ENCODE measurements at regions not wholly inside any gene's neighbourhood (a gene's known extent, or its start where the extent isn't known, plus 50 kb on each side); places are given as distances from the start of the nearest gene placed in this dataset.

DNA sequence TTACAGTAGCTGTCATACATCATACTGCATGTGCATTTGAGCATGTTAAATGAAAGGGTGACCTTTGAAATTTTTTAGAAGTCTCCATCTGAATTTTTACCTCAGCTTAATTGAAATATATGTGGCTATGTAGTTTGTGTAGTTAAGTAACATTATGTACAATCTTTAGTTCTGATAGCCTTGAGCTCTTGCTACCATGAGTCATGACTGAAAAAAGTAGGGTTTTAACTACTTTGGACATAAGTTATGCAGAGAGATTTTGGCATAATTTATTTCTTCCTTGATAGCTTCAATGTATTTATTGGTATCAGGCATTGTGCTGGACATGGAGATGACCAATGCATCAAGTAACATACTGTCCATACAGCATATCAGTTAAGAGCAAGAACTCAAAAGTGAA, 376.5 kb upstream of the ZNF717 start:
- TF ChIP-seq, protein P1, sequence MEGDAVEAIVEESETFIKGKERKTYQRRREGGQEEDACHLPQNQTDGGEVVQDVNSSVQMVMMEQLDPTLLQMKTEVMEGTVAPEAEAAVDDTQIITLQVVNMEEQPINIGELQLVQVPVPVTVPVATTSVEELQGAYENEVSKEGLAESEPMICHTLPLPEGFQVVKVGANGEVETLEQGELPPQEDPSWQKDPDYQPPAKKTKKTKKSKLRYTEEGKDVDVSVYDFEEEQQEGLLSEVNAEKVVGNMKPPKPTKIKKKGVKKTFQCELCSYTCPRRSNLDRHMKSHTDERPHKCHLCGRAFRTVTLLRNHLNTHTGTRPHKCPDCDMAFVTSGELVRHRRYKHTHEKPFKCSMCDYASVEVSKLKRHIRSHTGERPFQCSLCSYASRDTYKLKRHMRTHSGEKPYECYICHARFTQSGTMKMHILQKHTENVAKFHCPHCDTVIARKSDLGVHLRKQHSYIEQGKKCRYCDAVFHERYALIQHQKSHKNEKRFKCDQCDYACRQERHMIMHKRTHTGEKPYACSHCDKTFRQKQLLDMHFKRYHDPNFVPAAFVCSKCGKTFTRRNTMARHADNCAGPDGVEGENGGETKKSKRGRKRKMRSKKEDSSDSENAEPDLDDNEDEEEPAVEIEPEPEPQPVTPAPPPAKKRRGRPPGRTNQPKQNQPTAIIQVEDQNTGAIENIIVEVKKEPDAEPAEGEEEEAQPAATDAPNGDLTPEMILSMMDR (IDR thresholded peaks at IDR 0.05; ENCODE audit: insufficient read depth, low read length), result no peak
- no peak for DNase-seq (ENCODE audit: low read depth)
- H3K4me3 ChIP-seq (ENCODE audit: low read depth, low read length), result no peak overlapping the region

DNA sequence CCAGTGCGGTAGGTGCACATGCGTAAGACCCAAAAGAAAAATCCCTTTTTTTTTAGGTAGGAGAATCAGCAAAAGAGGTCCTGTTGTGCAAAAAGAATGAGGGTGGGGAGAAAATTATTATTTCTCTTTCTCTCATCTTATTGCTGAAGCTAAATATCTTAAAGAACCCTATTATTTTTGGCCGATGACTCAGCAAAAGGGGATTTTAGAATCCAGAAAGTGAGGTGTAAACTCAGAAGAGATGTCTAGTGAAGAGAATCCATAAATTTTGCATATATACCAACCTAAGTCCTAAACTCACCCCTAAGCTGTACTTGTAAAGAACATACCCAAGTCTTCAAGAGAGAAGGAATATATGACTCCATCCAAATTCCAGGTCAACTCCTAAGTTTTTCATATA, 386.3 kb upstream of the ZNF717 start:
- DNase-seq (ENCODE audit: low read depth), result no peak
- no peak overlapping the region for H3K4me3 ChIP-seq (ENCODE audit: low read depth, low read length)
- TF ChIP-seq, protein P1 (IDR thresholded peaks at IDR 0.05; ENCODE audit: insufficient read depth, low read length), result no peak

DNA sequence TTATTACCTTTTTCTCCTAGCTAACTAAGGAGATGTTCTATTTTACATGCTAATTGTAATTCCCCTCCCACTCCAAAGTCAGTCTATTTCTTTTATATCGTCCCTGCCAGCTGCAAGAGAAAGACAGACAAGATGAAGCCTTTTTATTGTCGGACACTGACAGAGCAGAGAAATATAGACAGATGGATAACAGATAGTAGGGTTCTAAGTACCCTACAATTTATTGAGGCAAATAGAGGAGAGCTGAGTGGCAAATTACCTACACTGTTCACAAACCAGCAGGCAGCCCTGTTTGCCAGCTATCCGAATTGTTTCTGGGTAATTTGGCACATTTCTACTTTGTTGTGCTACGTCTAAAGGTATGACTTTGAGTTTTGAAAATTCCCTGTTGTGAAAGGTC, 392.3 kb upstream of the ZNF717 start:
- no peak for DNase-seq (ENCODE audit: low read depth)
- TF ChIP-seq, protein P1 (IDR thresholded peaks at IDR 0.05; ENCODE audit: insufficient read depth, low read length), result no peak
- no peak overlapping the region for H3K4me3 ChIP-seq (ENCODE audit: low read depth, low read length)

DNA sequence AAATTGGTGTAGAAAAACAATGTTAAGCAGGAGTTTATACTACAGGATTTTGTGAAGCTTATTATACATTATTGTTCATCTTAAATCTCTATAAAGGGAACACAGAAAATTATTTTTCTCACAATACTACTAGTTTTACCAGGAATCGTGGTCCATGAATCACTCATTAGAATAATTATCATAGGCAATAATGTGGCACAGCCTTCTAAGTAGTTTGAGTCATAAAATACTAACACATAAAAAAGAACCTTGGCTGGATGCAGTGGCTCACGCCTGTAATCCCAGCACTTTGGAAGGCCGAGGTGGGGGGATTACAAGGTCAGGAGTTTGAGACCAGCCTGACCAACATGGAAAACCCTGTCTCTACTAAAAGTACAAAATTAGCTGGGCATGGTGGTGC, 393.1 kb upstream of the ZNF717 start:
- DNase-seq (ENCODE audit: low read depth), result no peak
- TF ChIP-seq, protein P1 (IDR thresholded peaks at IDR 0.05; ENCODE audit: insufficient read depth, low read length), result no peak
- no peak overlapping the region for H3K4me3 ChIP-seq (ENCODE audit: low read depth, low read length)

DNA sequence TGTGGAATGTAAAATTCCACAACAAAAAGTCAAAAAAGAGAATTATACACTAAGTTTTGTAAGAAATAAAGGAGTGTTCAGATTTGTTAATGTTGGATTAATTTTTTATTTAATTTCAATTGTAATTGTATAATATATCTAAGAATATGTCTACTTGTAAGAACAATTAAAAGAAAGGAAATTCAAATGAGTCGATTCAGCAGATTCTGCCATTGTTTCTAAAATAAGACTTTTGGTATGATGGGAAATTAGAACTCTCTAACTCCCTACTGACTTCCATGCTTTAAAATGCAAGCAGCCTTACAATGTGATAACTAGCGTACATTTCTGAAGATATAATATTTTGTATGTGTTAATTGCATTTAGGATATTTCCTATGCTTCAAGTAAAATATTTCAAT, 395.9 kb upstream of the ZNF717 start:
- TF ChIP-seq, protein P1 (IDR thresholded peaks at IDR 0.05; ENCODE audit: insufficient read depth, low read length), result no peak
- DNase-seq (ENCODE audit: low read depth), result no peak
- H3K4me3 ChIP-seq (ENCODE audit: low read depth, low read length), result no peak overlapping the region

DNA sequence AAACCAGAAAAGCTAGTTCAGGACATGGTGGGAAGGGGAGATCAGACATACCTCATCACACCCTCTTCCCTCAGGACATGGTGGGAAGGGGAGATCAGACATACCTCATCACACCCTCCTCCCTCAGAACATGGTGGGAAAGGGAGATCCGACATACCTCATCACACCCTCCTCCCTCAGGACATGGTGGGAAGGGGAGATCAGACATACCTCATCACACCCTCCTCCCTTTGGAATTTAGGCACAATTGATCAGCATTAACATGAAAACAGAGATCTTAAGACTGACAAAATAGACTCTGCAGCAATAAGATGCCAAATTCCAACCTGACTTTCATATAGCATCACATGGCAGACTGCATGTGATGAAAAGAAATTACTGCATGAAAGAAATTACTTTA, 412.7 kb upstream of the ZNF717 start:
- TF ChIP-seq, protein P1 (IDR thresholded peaks at IDR 0.05; ENCODE audit: insufficient read depth, low read length), result no peak
- H3K4me3 ChIP-seq (ENCODE audit: low read depth, low read length), result no peak overlapping the region
- no peak for DNase-seq (ENCODE audit: low read depth)

DNA sequence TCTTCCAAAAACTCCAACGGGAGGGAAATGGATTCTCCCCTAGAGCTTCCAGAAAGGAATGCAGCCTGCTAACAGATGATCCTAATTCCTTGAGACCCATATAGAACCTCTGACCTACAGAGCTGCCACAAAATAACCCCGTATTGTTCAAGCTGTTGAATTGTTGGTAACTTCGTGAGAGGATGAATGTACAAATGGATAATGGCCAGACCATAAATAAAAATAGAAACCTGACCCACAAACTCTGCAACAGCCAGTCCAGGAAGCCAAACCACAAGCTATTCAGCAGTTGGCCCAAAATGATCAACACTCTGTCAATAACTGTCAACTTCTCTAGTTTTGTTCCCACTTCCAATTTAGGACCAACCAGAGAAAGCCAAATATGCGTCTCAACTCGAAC, 414.0 kb upstream of the ZNF717 start:
- H3K4me3 ChIP-seq (ENCODE audit: low read depth, low read length), result no peak overlapping the region
- TF ChIP-seq, protein P1 (IDR thresholded peaks at IDR 0.05; ENCODE audit: insufficient read depth, low read length), result no peak
- no peak for DNase-seq (ENCODE audit: low read depth)

Data from fibroblast of the aortic adventitia (primary cell).